ENCODE measurements at regions not wholly inside any gene's neighbourhood (a gene's known extent, or its start where the extent isn't known, plus 50 kb on each side); places are given as distances from the start of the nearest gene placed in this dataset.

DNA sequence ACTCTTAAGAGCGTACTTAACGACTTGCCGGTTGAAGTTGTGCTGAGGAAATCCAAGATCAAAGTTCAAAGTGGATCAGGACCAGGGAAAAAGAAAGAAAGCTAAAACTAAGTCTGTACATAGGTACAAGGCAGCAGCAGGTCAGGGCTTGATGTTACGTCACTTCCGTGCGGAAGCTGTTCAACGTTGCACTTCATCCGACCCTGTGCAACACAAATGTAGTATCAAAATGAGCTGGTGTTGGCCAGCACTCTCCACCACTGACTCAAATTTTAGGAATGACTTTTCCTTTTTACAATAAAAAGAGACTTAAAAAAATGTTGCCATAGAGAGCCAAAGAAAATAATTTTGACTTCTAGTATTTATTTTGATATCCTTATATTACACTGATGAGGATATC is 1315.4 kb downstream of the EFNB2 start:
- in situ Hi-C loops (cut with HindIII; ENCODE audit: low sequenced_read_pairs) = no loop called here

DNA sequence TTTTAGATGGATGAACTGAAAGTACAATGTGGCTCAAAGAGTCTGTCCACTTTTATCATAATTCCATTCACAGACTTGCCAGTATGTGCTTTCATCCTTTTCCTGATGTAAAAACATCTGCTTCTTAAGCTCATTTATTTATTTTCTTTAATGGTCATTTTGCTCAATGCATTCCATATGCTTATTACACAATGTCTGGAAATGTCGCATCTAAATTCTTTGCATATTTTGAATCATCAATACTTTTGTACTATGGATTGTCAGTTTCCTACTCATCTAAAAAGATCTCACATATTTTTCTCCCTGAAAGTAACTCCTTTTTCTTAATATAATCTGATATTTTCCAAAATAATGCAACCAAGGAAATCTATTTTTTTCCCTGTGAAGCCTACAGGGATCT is 1315.8 kb downstream of the EFNB2 start:
- in situ Hi-C loops (cut with HindIII; ENCODE audit: low sequenced_read_pairs) = no loop called here

DNA sequence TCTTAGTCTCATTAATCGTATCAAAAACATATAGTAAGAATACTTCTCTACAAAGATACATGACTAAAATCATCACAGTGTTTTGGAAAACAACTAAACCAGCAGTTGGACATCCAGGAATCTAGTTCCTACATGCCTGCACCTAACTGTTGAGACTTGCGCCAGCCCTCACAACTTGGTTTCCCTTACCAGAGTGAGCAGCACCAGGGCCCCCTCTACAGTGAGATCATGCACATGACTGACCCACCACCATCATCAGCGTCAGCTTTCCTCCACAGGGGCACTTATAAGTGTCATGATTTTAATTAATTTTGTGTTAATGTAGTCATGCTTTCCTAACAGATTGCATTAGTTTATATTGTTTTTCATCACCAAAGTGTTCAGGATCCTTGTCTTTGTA is 1322.0 kb downstream of the EFNB2 start:
- in situ Hi-C loops (cut with HindIII; ENCODE audit: low sequenced_read_pairs) = no loop called here

DNA sequence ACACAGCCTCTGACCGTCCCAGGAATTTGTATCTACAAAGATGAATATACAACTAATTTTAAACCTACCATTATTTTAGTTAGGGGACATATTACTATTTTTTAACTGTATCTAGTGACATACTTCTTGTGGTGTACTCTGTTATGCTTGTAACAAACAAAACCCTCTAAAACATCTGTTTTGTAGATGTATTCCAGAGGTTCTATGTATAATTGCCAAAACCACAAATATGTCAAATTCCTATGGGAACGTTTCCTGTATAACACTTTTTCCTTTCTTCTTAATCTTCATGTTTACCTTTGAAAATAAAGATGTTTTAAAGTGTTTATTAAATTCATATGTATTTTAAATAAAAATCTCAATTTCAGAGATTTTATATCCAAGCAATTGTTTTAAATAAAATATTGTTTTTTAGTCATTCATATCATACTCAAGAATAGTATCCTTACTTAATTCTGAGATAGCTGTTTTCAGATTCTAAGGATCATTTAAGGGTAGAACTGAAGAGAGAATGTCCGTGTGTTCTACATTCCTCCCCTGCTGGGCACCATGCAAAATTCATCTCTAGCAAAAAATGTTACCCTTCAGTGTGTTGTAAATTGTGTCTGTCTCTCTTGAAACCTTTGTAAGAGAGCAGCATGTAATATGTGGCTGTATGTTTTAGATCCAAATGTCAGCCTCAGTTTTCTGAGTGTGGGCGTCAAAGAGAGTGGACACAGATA is 1327.7 kb downstream of the EFNB2 start:
- in situ Hi-C loops (cut with HindIII; ENCODE audit: low sequenced_read_pairs) = no loop called here

DNA sequence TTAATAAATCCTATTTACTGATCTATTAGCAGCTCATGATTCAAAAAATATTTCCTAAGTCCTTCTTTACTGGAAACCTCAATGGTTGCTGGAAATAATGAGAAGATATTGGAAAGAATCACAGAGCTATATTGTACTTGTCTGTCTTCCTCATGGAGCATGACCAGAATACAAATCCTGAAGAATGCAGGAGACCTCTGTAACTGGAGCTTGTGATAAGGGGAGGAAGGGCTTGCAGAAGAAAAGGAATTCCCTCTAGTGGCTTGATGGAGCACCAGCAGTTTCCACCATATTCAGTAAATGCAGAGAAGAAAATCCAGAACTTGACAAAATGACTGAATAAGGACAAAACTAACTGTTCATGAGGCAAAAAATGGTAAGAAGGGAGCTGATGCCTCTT is 1333.1 kb downstream of the EFNB2 start:
- in situ Hi-C loops (cut with HindIII; ENCODE audit: low sequenced_read_pairs) = no loop called here

DNA sequence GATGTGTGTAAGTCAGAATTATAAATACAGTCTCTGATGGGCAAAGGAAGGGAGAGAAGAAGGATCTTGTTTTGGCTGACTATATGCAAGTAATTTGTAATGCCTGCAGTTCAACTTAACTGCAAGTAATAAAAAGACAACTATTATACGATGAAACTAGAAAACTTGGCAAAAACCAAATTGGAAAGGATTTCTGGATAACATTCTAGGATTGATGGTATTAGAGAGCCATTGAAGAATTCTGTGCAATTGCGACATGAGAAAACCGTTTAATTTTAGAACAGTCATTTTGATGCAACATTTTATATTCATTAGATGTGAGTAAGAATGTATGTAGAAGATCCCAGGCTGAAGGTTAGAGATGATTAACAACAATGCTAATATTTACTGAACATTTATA is 1334.1 kb downstream of the EFNB2 start:
- in situ Hi-C loops (cut with HindIII; ENCODE audit: low sequenced_read_pairs) = no loop called here

DNA sequence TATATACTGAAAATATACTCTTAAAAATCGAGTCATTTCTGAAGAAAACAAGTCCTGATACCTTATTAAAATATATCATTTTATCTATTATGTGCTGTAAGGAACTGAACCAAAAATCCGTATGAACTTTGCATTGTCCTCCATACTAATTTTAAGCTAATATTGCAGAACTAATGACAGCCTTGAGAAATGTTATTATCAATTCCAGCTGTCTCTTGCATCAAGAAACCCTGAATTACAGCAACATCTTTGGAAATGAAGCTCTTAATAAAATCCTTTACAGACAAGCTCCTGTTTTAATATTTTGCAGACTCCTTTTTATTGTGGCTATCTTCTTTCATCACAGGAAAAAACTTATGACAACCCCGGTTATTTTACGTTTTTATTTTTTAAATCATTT is 1335.3 kb downstream of the EFNB2 start:
- in situ Hi-C loops (cut with HindIII; ENCODE audit: low sequenced_read_pairs) = no loop called here

DNA sequence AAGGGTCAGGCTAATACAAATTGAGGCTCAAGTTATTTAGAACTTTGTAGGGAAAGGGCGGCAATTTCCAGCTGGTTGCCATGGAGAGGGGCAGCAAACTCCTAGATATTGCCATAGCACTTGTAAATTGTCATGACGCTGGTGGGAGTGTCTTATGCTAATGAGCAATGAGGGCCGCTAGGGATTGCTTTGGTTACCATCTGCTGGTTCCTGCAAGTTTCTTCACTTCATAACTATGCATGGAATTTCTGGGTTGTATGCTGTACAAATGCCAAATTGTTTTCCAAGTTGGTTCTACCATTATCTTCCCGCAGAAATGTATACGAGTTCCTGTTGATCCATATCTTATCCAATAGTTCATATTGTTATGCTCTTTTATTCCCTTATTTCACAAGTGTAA is 1339.4 kb downstream of the EFNB2 start:
- in situ Hi-C loops (cut with HindIII; ENCODE audit: low sequenced_read_pairs) = no loop called here

DNA sequence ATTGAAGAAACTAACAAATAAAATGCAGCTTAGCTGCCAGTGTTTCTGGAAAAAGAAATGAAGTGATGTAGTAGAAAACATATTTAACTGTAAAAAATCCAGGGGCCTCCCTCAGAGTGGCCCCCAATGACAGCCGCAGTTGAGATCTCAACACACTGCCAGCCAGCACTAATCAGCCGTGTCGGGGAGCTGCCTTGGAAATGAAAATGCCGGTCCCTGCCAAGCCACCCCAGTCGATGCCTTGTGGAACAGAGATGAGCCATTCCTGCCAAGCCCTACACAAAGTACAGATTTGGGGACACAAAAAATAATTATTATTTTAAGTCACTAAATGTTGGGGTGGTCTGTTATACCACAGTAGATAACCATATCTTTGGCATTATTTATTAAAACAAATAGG is 1342.4 kb downstream of the EFNB2 start:
- in situ Hi-C loops (cut with HindIII; ENCODE audit: low sequenced_read_pairs) = no loop called here

DNA sequence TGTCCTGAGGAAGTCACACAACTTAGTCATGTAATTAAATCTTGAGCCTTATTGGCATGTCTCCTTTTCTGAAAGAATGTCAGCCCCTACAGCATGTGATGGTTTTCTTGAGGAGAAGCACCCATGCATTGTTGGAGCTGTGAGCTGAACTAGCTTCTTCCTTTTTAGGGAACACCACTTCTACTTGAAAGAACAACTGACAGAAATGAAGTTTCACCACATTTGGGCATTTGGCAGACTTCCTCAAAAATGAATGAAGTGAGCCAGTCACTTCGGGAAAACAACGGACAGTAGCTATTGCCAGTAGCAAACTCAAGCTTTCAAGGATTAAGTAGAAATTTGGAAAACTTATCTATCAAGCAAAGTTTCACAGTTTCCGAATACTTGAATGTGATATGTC is 1351.3 kb downstream of the EFNB2 start:
- in situ Hi-C loops (cut with HindIII; ENCODE audit: low sequenced_read_pairs) = no loop called here

DNA sequence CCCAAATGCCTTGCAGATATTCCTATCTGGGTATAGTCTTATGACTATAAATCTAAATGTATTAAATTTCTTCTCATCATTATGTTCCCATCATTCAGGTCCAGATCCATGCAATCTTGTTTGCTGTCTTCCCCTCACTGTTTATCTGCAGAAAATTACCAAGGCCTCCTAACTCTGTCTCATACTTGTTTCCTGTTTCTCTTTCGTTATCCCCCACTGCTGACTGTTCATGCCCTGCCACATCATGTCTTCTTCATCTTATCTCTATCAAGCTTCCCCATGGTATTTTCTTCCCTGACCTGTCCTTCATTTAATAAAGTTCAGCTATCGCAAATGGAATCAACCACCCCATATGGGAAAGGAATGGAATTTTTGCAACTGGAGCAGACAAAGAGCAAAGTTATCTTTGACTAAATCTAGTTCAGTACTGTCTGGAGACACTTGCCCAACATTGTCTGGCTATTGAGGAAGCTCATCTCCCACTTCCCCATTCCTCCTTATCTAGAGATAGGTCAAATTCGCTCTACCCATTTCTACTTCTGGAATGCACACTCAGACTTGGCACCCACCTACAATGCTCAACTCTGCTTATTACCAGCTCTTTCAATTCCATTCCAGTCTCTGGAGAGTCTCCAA is 1358.1 kb downstream of the EFNB2 start:
- in situ Hi-C loops (cut with HindIII; ENCODE audit: low sequenced_read_pairs) = no loop called here

DNA sequence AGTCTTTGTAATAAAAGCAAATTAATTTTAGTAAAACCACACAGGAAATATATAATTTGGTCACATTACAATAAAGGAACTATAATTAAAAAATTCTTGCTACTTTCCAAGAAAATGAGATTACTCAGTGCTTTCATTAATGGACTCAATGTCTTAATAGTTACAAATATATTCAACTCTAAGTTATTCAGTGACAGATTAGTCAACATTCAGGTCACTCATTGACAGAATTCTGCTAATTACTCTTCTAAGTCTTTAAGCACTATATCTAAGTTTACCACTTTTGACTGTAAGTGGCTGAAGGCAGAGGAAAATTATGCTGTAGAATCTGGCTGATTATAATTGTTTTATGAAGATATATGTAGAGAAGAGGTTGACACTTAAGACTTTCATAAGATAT is 1365.0 kb downstream of the EFNB2 start:
- in situ Hi-C loops (cut with HindIII; ENCODE audit: low sequenced_read_pairs) = no loop called here

DNA sequence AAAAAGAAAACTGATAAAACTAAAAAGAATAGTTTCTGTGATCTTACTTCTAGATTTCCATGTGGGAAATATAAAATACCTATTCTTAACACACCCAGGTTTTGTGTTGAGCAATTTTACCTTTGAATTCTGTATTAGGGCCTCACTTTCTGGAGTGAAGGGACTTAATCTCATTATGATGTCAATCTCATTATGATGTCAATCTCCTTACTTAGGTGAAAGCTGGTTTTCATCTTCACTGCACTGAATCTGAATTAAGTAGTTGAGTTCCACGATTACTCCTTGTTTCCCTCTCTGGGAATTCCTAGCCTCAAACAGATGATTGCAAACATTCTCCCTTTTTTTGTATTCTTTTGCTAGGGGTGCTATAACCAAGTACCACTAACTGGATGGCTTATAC is 1367.2 kb downstream of the EFNB2 start:
- in situ Hi-C loops (cut with HindIII; ENCODE audit: low sequenced_read_pairs) = no loop called here

DNA sequence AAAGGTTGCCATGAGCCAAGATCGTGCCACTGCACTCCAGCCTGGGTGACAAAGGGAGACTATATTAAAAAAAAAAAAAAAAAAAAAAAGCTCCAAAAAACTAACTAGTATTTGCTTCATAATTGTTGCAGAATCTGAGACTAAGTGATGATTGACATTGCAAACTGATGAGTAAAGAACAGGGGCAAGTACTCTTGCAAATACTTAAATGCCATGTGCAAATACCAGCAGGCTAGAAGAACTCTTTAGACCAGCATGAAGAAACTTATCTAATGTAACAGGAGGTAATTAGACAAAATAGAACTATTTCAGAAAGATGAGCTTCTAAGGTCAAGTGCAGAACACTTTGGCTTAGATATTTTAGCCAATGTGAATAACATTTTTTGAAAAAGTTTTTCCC is 1368.1 kb downstream of the EFNB2 start:
- in situ Hi-C loops (cut with HindIII; ENCODE audit: low sequenced_read_pairs) = no loop called here

DNA sequence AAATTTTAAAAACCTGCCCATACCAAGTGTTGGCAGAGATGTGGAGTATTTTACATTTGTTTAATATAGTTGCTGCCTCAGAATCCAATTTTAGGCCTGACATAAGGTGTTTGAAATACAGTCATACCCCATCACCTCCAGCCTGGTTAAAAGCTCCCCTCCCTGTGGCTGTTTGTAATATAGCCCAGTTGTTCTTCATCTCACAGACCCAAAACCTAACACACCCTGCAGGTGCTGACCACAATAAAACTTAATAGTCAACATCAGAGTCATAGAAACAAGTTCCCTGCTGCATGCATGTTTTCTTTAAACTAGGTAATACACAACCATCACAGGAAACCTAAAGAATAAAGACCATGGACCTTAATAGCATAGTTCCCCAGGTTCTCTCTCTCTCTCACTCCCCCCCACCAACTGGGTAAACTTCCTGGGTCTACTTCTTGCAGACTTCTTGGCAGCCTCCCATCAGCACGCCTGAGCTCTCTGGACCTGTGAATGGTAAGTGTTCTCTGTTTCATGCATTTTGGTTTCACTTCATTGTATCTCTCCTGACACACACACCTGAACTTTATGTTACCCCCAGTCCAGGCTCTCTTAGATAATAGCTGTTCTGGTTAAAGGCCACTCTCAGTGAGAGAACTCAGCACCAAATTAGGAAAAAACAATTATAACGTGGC is 1369.9 kb downstream of the EFNB2 start:
- in situ Hi-C loops (cut with HindIII; ENCODE audit: low sequenced_read_pairs) = no loop called here

DNA sequence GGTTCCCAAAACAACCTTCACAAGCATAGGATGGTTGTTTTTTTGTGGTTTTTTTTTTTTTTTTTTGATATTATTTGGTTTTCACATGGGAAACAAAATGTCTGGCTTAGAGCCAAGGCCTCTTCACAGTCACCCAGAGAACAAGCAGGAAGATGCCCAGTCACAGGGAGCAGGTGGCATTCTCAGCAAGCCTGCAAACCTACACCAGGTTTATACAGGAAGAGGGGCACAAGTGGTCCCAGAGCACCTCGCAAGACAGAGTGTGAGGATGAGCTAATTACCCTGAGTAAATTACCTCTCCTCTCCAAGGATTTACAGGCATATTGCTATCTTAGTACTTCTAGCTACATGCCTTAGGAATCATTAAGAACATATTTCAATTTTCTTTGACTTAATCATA is 1375.6 kb downstream of the EFNB2 start:
- in situ Hi-C loops (cut with HindIII; ENCODE audit: low sequenced_read_pairs) = no loop called here

DNA sequence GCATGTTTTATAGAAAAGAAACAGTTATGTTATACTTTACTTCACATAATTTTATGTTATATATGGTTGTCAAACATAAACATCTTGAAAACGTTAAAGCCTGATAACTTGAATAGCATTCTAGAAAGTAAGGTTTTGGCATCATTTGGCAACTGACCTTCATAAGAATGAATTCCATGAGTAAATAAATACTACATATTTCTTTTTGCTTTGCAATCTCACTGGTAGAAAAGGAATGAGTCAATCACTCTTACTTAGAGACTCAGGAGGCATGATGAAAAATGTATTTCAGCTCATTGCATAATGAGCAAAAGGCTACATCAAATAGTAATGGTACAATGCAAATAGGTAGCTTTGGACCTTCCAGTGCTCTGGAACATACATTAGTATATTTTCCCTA is 1381.9 kb downstream of the EFNB2 start:
- in situ Hi-C loops (cut with HindIII; ENCODE audit: low sequenced_read_pairs) = no loop called here

DNA sequence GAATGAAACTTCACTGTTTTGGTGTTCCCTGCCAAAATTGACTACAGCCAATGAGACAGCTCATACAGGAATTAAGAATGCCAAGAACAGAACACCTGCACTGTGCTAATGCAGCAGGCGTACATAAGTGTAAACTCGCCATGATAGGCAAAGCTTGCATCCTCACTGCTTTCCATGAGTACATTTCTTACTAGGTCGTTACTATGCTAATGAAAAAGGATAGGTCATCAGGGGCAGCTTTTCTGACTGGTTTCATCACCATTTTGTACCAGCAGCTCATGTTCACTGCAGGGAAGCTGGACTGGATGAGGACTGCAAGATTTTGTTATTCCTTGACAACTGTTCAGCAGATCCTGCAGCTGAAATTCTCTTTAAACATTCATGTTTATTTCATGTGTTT is 1383.8 kb downstream of the EFNB2 start:
- in situ Hi-C loops (cut with HindIII; ENCODE audit: low sequenced_read_pairs) = no loop called here

DNA sequence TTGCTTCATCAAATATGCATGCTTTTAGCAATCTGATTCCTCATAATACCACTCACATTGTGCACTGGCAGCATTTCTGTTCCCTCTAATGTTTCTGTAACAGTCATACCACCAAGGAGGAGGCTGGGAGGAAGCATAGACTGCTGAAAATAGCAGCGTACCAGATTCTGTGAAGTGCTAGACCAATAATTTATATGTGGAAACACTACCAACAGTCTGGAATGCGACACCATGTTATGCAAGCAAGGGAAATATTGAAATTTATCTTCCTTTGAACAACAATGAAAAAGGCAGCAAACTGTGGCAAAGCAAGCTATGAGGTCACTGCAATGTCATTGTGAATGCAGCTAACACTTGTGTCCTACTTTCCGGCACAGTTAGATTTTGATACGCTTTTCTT is 1388.0 kb downstream of the EFNB2 start:
- in situ Hi-C loops (cut with HindIII; ENCODE audit: low sequenced_read_pairs) = no loop called here

DNA sequence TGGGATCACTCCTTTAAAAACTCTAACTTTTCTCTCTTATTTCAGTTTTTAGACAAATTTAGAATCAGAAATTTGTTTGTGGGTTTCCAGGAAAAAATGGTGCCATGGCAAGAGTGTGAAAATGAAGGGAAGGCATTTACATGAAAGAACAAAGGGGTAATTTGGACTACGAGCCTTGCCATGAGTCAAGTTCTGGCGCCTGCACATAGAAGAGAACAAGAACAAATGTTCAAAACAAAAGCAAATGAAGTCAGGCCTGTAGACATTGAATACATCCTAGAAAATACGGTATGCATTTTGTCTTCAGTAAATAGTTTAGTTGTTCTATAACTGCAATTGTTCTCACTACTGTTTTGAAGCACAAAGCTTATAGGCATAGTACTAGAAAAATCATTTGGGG is 1390.5 kb downstream of the EFNB2 start:
- in situ Hi-C loops (cut with HindIII; ENCODE audit: low sequenced_read_pairs) = no loop called here

DNA sequence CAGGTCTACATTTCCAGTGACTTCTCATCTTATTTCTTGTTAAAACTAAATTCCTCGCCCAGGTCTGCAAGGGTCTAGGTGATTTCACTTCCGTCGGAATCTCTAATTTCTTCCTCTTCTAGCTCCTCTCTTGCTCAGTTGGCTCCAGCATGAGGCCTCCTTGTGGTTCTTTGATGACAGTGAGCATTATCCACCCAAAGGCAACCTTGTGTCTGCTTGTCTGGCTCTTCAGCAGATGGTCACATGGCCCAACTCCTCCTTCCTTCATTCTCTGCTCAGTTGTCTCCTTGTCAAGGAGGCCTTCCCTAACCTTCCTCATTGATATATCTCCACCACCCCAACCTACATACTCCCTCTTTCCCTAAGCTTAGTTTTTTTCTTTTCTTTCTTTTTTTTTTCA is 1391.4 kb downstream of the EFNB2 start:
- in situ Hi-C loops (cut with HindIII; ENCODE audit: low sequenced_read_pairs) = no loop called here

DNA sequence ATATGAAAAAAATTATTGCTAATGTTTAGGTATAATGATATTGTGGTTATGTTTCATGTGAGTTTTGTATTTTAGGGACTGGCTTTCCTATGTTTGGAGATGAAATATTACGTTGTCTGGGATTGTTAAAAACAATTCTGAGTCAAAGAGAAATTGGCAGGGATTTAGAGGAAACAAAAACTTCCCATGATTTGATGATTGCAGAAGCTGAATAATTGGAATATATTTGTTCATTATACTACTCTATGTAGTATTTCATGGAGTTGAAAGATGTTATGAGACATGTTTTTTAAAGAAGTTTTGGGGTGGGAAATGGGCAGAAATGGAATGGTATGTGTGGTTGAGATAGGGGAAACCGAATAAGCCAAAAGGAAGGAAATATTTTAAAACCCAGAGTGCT is 1392.9 kb downstream of the EFNB2 start:
- in situ Hi-C loops (cut with HindIII; ENCODE audit: low sequenced_read_pairs) = no loop called here
